GM18858 (cell line): ENCODE measurements at regions not wholly inside any gene's neighbourhood (a gene's known extent, or its start where the extent isn't known, plus 50 kb on each side); places are given as distances from the start of the nearest gene placed in this dataset.

Experiments
- ATAC-seq: cut with Tn5 transposase; IDR thresholded peaks from one replicate; pipeline ENCODE4 v1.9.1; 2021; ENCODE audit not compliant: unreplicated experiment

DNA sequence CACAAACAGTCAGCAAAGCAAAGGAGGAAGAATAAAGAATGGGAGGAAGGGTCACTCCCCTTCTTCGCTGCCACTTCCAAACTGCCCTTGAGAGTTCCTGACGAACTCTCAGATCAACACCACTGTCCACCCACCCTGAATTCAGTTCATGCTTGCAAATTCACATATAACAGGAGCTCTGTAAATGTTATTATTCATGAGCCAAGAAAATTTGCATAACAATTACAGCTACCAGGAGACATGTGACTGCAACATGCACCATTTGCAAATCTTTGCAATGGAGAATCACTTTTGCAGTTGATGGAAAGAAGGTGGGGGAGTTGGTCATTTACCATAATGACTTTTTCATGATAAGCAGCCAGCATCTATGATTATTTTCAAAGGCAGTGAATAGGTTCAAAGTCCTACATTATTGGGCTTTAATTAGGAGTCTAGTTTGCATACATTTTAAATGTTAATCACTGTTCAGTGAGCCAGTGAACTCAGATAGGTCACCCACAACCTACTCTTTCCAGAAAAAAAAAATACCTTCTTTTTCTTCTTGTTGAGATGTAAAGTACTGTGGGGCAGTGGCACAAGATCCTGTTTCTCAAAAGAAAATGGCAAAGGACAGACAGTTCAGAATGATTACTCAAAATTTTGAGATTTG lies 149.7 kb downstream of the CAAP1 start:
- ATAC-seq = no peak

GRCh38 chr9:26735160-26735559 lies 157.4 kb downstream of the CAAP1 start:
- ATAC-seq = no peak

DNA sequence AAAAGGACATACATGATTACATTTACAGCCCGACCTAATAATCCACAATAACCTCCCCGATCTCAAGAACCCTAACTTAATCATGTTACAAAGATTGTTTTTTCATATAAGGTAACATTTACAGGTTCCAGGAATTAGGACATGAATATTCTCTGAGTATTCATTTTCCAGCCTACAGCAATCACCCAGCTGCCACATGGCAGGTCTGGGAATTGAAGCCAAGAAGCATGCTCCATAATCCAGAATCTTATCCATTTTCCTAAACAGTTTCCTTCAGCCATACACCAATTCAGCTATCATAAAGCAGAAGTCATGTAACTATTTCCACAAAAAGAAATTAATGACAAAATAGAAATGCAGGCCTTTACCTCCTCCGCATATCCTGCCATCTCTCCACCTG lies 163.4 kb downstream of the CAAP1 start:
- no peak for ATAC-seq

DNA sequence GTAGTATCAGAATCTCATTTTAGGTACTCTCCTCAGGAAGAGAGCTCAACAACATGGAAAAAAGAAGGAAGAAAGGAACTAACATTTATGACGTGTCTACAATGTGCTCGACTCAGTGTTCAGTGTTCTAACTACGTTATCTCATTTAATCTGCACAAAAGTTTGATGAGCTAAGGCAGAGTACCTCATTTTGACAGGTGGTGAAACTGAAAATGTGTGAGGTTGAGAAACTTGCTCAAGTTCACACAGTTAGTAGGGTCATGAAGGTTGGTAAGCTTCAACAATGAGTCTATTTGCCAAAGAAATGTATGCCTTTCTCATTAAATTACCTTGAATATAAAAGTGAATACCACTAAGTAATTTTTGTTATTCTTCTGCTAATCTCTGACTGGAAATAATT lies 165.1 kb downstream of the CAAP1 start:
- ATAC-seq = peak; percentile 69

GRCh38 chr9:26725573-26725972 lies 167.0 kb downstream of the CAAP1 start:
- ATAC-seq = no peak

- peak; percentile 55 for ATAC-seq
Observed at GRCh38 chr9:26723486-26723885, 169.1 kb downstream of the CAAP1 start.

GRCh38 chr9:26722755-26723154 lies 169.8 kb downstream of the CAAP1 start:
- no peak for ATAC-seq

DNA sequence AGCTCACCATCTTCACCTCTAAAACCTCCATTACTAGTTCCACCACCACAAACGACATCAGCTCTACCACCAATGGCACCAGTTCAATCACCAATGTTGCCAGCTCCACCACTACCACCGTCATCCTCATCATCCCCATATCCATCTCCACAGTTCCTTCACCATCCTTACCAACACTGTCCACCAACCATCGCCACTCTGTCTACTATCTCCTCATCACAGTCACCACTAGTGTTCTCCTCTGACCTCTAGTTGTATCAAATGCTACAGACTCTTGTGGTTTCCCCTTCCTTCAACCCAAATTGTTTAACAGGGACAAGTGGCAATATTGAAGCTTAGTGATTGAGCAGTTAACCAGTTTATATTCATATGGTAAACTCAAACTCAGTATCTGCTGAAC lies 182.6 kb downstream of the CAAP1 start:
- ATAC-seq = no peak

- ATAC-seq = no peak
Observed at GRCh38 chr9:26706223-26706622, 186.4 kb downstream of the CAAP1 start.

- ATAC-seq = no peak
Observed at GRCh38 chr9:26695298-26695622, 197.3 kb downstream of the CAAP1 start.

- no peak for ATAC-seq
Observed at GRCh38 chr9:26694381-26695297, 198.0 kb downstream of the CAAP1 start.

- no peak for ATAC-seq
Observed at GRCh38 chr9:26689041-26689440, 203.6 kb downstream of the CAAP1 start.

- ATAC-seq = no peak
Observed at GRCh38 chr9:26687421-26687820, 205.2 kb downstream of the CAAP1 start.

- no peak for ATAC-seq
Observed at GRCh38 chr9:26685818-26686217, 206.8 kb downstream of the CAAP1 start.

DNA sequence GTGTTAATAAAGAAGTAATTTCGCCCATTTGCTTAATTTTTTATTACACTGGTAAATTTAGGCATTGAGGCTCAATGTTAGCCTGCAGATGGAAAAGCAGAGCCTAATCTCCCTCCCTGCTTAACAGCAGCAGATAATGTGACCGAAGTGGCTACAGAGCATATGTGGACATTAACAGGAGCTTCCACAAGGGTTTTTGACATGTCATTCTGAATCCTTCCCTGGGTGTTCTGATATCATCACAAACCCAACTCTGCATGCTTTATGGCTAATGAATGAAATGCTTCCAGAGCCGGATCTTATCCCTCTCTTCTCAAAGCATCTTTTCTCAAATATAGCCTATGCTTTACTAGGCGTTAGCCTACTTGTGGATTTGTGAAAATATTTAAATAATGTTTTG lies 208.6 kb downstream of the CAAP1 start:
- no peak for ATAC-seq

DNA sequence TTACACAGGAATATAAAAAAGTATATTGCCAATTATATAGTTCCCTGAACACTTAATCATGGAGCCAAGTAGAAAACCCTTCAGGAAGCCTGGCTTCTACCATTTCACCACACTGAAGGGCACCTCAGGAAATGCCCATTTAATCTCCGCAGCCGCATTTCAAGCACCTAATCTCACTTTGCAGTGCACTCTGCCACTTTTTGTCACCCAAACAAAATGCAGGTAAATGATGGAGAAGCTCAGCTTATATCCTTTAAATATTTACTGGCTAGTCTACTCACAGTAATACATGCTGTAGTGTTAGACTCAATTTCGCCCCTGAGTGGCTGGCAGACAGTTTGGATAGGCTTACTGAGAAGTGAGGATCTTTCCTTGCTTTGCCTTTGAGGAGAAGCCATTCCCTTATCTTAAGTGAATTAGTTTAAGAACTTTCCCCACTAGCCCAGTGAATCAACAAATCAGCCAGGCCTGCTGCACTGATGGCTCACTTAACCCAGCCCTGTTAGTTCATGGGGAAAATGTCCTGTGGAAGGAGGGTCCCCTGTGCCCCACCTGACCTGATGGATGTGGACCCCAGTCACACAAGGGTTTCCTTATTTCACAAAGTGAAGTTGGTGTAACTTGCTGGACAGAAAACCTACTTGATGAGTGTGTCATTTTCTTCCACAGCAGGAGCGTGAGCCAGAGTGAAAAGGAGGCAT lies 209.7 kb downstream of the CAAP1 start:
- no peak for ATAC-seq

DNA sequence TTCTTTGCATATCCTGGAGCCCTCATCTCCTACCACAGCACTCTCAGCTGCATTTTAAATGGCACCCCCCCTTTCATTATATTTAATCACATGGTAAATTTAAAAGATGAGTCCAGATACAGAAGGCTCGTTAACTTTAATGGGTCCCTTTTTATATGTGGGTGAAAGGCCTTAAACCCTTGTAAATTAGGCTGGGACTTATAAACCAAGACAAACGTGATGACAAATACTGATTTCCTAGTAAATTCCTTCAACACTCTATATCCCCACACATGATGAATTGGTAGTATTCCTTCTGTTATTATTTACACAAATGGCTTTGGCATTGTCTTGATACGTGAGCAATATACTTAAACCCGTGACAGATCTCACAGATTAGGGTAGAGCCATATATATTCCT lies 210.6 kb downstream of the CAAP1 start:
- ATAC-seq = no peak

- no peak for ATAC-seq
Observed at GRCh38 chr9:26677965-26678706, 214.5 kb downstream of the CAAP1 start.

- no peak for ATAC-seq
Observed at GRCh38 chr9:26675035-26675434, 217.6 kb downstream of the CAAP1 start.

DNA sequence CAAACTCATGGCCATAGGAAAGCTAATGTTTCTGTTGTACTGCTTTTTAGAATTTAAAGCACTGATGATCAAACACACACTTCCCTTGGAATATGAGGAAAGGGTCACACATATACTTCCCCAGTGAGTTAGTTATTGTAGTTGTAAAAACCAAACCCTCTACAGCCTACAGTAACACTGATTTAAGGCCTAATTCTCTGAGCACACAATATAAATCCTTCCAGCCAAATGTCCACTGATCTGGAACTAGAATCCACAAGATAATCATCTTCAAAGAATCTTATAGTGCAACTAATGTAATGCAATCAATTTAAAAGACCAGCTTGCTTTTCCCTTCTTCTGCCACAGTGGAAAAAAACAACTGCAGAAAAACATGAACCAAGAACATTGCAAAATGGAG lies 219.3 kb downstream of the CAAP1 start:
- ATAC-seq = no peak
